ENCODE measurements at regions not wholly inside any gene's neighbourhood (a gene's known extent, or its start where the extent isn't known, plus 50 kb on each side); places are given as distances from the start of the nearest gene placed in this dataset.

DNA sequence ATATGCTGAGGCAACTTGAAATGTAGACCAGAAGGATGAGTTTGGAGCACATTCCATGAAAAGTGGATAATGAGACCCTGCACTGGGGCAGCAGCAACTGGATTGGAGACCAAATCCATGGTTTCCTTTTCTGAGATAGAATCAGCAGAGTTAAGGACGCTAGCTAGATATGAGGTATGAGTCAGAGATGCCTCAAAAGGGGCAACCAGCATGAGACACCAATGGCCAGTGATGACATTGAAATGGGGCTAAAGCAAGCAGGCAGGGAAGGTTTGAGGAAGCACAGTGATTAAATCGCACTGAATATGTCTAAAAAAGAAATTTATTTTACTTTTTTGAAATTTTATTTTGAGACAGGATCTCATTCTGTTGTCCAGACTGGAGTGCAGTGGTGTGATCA is 802.4 kb downstream of the TFAP2A start:
- no peak for DNase-seq (ENCODE audit: low spot score)

DNA sequence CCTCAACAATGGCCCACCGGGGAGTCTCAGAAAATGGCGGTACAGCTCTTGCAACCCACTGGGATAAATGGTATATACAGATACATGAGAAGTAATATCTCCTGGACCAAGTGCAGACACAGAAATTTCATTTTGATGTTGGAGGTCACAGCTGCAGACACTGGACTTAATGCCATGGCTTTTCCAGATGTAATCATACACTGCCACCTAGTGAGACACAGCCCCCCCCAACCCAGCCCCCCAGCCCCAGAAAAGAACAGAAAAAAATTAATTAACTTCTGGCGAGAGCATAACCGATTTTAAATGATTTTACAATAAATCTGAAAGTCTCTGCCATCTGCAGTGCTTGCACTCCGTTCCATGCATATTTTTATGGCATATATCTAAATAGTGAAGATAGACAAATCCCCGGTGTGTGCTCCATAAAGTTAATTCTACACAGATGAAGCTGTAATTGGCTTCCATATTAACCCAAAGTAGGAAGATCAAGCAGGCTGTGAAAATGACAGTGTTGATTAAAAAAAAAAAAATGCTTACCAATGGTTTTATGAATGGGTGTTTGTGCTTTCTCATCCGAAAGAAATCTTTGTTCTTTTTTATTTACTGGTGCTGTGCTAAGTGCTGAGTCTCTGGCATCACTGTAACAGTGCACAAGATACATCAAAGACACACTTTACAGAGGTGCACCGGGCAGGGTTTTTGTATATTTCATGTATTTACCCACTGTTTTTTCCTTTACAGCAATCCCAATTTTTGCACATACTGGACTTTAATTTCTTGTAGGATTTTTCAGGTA is 804.1 kb downstream of the TFAP2A start:
- no peak for DNase-seq (ENCODE audit: low spot score)

DNA sequence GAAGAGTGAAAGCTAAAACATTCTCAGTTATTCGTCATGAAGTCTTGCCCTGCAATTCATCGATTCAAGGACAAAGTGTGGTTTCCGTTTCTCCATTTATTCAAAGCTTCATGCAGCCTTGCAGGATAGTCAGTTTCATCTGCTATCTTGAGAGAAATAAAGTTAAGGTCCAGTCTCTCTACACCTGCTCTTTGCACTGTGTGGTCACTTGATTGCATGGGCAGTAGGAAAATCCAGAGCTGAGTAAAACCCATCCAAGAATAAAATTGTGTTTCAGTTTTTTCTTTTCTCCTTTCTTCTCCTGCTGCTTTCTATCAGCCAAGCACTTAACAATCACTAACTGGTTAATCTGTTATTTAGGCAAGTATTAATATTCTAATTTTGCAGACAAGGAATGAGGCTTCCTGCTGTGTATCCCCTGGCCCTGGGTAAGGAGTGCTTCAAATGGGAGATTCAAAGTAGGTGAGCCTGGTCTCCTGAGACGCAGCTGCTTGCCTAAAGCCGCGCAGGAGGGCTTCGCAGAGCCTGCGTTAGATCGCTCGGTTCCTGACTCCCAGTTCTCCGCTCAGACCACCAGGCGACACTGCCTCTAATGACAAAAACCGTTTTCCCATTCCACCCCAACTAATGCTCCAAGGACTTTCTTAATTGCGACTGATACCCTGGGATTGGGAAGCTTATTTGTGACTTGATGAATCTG is 808.3 kb downstream of the TFAP2A start:
- DNase-seq (ENCODE audit: low spot score) = no peak

DNA sequence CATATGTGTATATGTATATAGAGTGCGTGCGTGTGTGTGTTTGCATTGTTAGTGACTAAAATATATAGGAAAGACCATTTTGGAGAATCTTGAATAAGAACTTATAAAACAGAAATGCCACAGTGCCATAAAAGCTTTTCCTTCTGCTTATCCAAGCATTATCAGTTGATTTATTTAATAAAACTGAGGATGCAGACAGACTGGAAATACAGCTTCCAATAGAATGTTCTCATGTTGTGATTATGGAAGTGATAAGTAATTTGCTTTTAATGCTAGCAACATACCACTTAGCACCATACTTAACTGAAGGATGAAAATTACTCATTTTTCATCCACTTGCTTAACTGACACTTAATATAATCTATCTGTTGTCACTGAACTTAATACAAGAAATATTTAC is 820.1 kb downstream of the TFAP2A start:
- no peak for DNase-seq (ENCODE audit: low spot score)

DNA sequence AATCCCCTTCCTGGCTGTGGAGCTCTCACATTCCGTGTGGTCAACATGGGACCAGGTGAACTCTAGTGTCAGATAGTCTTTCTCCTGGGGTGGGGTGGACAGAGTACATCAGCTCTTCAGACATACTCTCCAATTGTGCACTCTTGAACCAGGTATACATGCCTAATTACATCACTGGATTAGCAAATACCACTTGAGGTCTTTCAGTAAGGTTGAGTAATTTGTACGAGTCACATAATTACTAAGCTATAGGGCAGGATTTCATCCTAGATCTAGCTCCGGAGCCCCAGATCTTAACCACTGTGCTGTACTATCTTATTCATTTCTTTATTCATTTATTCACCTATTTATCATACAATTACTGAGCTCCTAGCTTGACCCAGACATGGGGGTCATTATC is 821.3 kb downstream of the TFAP2A start:
- no peak for DNase-seq (ENCODE audit: low spot score)

DNA sequence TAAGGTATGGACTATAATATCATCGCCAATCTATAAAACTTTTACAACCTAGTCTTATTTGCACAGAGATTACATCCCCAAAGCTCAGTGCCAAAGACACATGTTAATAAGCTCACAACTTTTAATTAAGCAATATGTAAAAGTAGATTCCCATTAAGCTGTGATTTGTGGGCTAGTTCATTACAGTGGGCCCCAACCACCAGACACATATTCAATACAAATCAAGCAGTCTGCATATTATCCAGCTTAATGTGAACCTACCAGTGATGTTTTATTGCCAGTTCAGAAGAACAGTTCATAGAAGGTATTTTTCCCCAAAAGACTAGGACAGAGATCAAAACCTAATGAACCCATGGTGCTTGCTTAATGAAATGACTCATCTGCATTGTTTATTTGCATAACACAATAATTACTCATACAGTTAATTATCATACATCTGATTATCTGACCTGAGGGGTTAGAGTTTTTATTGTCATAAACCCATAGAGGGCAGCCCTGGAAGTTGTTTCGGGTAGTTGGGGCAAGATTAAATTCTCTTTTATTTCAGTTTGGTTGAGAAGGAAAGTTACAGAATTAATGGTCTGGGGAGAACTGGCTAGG is 831.0 kb downstream of the TFAP2A start:
- DNase-seq (ENCODE audit: low spot score) = no peak

DNA sequence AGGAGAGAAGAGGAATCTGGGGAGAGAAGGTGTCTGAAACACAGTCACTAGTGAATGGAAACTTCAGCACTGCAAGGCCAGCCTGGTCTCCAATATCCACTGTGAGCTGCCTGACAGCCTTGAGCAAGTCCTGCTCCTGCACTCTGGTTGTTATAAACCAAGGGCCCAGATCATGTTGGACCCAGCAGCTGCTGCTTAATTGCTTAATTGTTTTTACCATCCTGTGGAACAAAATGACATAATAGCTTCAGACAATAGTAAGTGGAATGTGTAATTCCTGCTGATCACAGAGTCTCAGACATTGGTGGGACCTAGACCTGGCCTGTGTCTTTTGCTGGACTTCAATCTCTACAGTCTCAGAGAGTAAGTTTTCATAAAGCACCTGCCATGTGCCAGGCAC is 833.7 kb downstream of the TFAP2A start:
- no peak for DNase-seq (ENCODE audit: low spot score)

DNA sequence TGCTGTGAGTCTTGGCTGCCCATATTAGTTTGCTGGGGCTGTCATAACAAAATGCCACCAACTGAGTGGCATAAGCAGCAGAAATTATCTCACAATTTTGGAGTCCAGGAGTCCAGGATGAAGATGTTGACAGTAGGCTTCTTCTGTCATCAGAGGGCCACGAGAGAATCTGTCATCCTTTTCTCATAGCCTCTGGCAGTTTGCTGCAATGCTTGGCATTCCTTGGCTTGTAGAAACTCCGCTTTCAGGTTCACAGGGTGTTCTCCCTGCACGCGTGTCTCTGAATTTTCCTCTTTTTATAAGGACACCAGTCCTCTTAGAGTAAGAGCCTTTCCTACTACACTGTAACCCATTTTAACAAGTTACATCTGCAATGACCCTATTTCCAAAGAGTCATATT is 838.4 kb downstream of the TFAP2A start:
- DNase-seq (ENCODE audit: low spot score) = no peak

DNA sequence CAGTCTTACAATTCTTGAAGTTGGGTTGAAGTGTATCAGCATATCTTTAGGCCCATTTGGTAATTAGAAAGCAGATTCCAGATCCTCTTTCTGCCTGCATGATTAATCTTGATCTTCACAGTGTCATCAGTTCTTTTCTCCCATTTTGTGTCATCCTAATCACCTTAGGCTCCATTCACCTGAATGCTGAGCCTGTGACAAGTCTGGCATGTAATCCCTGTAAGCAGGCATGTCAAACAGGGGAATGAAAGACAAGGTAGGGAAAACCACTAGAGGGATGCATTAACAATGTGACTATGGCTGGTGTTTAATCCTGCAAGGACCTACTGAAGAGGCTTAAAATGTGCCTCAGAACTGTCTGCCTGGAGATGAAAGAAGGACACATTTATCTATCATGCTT is 848.8 kb downstream of the TFAP2A start:
- no peak for DNase-seq (ENCODE audit: low spot score)

DNA sequence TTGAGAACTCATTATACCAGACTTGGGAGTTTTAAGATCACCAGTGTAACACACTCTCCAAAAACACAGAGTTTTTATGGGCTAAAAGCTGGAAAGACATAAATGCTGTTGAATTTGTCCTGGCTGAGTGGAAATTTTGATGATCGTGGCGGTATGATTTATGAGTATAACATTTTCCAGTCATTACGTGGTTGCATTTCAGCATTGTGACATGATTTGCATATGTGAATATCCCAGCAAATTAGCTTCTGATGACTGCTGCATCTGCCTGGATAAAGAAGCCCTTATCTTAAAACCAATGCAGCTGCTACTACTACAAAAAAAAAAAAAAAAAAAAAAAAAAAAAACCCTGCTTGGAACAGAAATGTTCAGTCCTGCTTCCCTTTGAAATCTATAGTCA is 850.9 kb downstream of the TFAP2A start:
- no peak for DNase-seq (ENCODE audit: low spot score)

DNA sequence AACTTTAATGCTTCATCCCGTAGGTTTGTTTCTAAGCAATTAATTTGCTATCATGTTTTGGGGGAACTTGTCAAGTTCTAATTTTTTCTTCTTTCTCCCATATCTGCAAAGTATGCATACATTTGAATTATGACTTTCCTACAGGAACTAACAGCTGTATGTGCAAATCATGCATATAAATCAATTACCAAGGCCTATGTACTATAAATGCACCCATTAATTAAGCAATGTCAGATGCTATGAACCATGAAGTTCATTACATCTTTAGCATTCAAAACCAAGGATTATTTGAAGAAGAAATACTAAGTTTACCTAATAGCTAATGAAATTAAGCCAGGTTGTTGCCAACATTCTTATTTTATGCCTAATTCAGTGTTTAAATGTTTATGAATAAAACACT is 851.3 kb downstream of the TFAP2A start:
- no peak for DNase-seq (ENCODE audit: low spot score)

DNA sequence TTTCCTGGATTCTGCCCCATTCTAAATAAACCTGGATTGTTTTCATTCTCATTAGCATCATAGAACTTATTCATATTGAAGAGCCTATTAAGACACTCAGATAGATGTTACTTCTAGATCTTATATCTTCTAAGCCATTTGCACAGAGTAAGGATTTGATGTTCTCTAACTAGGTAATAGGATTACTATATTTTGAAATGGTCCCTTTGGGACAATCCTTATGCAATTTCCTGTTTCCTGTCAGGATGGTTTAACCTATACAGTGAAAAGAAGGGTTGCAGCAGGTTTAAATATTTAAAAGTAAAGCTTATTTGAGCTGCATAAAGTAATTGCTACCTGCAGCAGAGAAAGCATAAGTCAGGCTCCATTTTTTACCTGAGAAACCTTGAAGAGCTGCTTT is 860.1 kb downstream of the TFAP2A start:
- no peak for DNase-seq (ENCODE audit: low spot score)

DNA sequence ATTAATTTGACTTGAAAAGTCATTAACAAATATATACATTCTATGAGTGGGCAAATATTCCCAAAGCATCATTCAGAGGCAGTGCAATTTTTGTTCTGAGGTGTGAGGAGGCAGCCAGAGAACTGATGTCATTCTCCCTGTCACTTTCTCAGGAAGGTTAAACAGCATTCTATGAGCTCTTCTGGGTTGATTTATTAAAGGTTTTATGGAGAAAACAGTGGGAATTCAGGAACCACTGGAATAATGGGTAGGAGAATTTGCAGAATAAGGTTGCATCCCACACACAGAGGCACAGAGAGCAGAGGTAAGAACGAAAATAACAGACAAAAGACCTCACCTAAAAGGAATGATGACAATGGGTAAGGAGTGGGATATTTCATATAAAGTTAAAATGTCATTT is 860.6 kb downstream of the TFAP2A start:
- no peak for DNase-seq (ENCODE audit: low spot score)

DNA sequence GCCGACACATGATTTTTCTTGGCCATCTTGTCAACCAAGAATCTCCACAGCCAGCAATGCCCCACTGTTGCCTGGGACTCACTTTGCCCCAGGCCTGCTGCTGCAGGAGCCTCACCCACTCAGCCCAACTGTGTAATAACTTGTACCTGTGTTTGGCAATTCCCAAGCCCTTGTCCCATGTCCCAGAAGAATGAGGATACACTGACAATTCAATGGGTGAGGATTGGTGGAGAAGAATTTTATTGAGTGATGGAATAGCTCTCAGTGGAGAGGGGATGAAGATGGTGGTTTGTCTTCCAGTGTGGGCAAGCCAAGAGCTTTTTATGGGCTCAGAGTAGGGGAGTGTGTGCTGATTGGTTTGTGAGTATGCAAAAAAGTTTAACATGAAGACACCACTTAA is 861.9 kb downstream of the TFAP2A start:
- DNase-seq (ENCODE audit: low spot score) = no peak

DNA sequence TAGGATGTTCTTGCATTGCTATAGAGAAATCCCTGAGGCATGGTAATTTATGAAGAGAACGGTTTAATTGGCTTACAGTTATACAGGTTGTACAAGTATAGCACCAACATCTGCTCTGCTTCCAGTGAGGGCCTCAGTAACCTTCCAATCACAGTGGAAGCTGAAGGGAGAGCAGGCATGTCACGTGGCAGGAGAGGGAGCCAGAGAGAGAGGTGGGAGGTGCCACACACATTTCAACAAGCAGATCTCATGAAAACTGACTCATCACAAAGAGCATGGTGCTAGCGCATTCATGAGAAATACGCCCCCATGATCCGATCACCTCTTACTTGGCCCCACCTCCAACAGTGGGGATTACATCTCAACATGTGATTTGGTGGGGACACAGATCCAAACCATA is 871.2 kb downstream of the TFAP2A start:
- DNase-seq (ENCODE audit: low spot score) = no peak

DNA sequence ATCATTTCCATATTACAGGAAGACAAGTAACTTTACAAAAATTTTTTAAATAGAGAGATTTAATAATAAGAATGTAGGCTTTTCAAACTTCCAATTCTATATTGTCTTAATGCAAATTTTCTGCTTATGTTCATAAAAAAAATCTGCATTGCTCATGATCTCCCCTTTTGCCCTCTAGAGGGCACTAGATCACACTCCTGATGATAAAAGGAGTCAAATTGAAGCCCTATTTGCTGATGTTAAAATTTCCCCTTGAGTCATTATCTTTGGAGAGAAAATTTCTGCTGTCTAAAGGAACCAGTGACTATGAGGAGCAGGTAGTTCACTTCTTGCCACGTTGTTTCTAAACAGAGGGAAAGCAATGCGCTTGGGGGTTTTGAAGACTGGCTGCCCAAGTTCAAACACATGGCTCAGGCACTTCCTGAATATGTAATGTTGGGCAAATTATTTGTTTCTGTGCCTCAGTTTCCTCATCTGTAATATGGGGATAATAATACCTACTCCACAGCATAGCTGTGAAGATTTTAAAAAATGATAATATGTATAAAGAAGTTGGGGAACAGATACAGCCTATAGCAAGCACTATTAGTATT is 874.2 kb downstream of the TFAP2A start:
- no peak for DNase-seq (ENCODE audit: low spot score)

DNA sequence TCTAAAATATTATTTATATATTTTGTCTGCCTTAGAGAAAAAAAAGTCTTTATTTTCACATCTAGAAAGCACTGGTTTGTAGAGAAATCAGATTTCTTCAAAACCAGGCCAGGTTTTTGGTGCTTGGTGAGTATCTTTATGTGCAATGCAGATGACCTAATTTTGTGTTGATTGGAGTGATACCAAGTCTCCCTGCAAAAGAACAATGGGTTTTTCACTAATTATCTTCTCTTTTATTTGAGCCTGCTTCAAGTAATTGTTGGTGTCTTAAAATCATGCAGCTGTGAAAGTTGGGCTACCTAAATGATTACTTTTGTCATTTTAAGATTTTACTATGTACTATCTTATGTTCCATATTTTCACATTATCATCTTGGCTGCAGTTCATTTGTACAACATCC is 874.7 kb downstream of the TFAP2A start:
- DNase-seq (ENCODE audit: low spot score) = no peak

DNA sequence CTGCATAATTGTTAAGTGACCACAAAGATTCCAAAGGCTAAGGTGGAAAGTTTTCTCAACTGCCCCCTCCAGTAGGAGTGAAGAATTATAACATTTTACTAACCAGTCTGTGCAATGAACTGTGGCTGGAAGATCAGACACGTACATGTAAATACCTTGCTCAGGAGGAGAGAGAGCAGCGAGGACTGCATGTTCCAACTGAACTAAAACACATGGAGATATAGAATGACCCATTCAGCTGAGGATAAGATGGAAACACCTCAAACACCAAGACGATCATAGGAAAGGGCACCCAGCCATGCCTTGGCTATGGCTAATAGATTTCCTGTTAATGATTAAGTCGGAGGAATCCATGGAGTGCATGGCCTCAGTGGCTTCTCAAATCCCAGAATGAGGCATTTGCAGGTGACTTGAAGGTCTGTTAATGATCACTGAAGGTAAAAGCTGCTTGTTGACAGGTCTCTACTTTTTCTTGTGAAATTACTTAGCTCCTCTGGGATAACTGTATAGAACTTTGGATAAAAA is 875.6 kb downstream of the TFAP2A start:
- peak; percentile 63 for DNase-seq (ENCODE audit: low spot score)

DNA sequence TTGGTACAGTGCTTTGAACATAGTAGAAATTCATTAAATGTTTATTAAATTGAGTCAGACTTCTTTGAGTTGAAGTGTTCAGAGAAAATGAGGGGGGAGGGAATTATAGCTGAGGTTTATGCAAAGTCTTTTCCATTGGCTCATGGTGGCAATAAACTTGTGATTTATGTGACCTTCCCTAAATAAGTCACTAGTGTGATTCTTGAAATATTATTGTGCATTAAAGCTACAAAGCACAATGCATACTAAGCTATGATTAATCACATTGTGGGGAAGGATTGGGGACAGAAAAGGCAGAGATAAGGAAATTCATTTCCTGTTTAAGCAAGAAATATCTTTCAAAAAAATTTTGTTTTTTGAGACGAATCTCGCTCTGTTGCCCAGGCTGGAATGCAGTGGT is 877.5 kb downstream of the TFAP2A start:
- DNase-seq (ENCODE audit: low spot score) = no peak

DNA sequence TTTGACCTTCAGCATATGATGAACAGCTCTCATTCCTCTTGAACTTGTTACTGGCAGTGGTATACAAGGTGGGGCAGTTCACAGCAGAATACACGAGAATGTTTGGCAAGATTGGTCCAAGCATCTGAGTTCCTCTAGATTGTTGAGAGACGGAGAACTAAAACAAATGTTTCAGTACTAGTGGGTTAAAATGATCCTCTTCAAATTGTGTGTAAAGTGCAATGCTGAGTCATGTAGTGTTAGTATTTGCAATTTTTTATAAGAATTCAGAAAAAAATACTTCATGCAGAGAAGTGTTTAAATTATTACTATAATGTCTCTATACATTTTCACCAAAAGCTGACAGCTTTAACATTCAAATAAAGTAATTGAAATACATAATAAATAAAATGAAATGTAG is 879.8 kb downstream of the TFAP2A start:
- DNase-seq (ENCODE audit: low spot score) = no peak

DNA sequence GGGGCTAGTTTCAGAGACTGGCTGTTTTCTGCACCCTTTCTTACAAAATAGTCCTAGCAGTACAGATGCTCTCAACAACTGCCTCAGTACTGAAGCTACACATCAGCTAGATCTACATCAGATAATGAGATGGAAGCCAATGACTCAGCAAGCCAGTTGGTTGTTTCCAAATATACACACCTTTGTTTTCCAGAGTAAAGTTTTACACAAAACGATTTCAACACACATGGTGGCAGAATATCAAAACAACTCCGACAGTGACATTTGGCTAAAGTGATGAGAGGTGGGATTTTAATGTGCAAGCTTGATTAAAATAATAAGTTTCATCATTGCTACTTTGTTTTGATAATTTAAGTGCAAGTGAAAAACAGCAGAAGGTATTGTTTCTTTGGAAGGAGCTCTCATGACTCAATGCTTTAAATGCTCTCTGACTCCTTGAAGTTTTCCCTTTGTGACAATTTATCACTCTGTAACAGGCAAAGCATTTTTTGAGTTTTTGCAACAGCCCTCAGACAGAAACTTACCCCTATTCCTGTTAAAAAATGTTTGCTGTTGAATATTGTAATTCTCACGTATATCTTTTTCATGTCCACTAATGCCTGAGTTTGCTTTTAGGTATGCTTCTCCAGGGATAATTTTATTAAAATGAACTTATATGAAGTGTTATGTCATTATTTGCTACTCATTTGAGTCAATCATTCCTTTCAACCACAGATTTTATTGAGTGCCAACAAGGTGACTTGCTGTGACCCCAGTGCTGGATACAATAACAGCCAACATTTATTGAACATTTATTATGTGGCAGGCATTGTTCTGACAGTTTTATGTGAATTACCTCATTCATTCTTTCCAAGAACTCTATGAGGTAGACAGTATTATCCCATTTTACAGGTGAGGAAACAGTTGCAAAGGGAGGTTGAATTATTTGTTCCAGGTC is 882.0 kb downstream of the TFAP2A start:
- no peak for DNase-seq (ENCODE audit: low spot score)
